ENCODE measurements at regions not wholly inside any gene's neighbourhood (a gene's known extent, or its start where the extent isn't known, plus 50 kb on each side); places are given as distances from the start of the nearest gene placed in this dataset.
A peak's percentile ranks its signal among the peaks of the same experiment; 100 is the strongest.
"Not testable (repeated sequence)": the region's sequence is repeated elsewhere in the genome, so short reads cannot be mapped to it uniquely, and the experiment has no call there.

- peak; percentile 16 for DNase-seq (ENCODE audit: low spot score)
Measured at GRCh38 chr5:38148021-38148625, 110.2 kb upstream of the EGFLAM start.

GRCh38 chr5:38143384-38143783 is 115.0 kb upstream of the EGFLAM start:
- no peak for DNase-seq (ENCODE audit: low spot score)

- DNase-seq (ENCODE audit: low spot score), result no peak
Measured at GRCh38 chr5:38141665-38142064, 116.7 kb upstream of the EGFLAM start.

- DNase-seq (ENCODE audit: low spot score), result no peak
Measured at GRCh38 chr5:38138574-38138973, 119.8 kb upstream of the EGFLAM start.

GRCh38 chr5:38135486-38136039 is 122.8 kb upstream of the EGFLAM start:
- DNase-seq (ENCODE audit: low spot score), result no peak

GRCh38 chr5:38134810-38135209 is 123.5 kb upstream of the EGFLAM start:
- DNase-seq (ENCODE audit: low spot score), result no peak

GRCh38 chr5:38134294-38134693 is 124.1 kb upstream of the EGFLAM start:
- DNase-seq (ENCODE audit: low spot score), result not testable (repeated sequence)

GRCh38 chr5:38131686-38132085 is 126.7 kb upstream of the EGFLAM start:
- no peak for DNase-seq (ENCODE audit: low spot score)

GRCh38 chr5:38124321-38124720 is 134.0 kb upstream of the EGFLAM start:
- DNase-seq (ENCODE audit: low spot score), result no peak

- DNase-seq (ENCODE audit: low spot score), result no peak
Measured at GRCh38 chr5:38121420-38121819, 136.9 kb upstream of the EGFLAM start.

- DNase-seq (ENCODE audit: low spot score), result no peak
Measured at GRCh38 chr5:38119836-38120235, 138.5 kb upstream of the EGFLAM start.

- DNase-seq (ENCODE audit: low spot score), result no peak
Measured at GRCh38 chr5:38117784-38118479, 140.4 kb upstream of the EGFLAM start.

GRCh38 chr5:38115318-38115827 is 143.0 kb upstream of the EGFLAM start:
- no peak for DNase-seq (ENCODE audit: low spot score)

GRCh38 chr5:38113880-38114279 is 144.5 kb upstream of the EGFLAM start:
- DNase-seq (ENCODE audit: low spot score), result no peak

GRCh38 chr5:38113456-38113855 is 144.9 kb upstream of the EGFLAM start:
- no peak for DNase-seq (ENCODE audit: low spot score)

- no peak for DNase-seq (ENCODE audit: low spot score)
Measured at GRCh38 chr5:38112938-38113337, 145.4 kb upstream of the EGFLAM start.

- DNase-seq (ENCODE audit: low spot score), result no peak
Measured at GRCh38 chr5:38110130-38110529, 148.2 kb upstream of the EGFLAM start.

GRCh38 chr5:38107096-38107495 is 151.3 kb upstream of the EGFLAM start:
- no peak for DNase-seq (ENCODE audit: low spot score)

GRCh38 chr5:38105801-38106200 is 152.6 kb upstream of the EGFLAM start:
- DNase-seq (ENCODE audit: low spot score), result no peak

- DNase-seq (ENCODE audit: low spot score), result no peak
Measured at GRCh38 chr5:38105231-38105570, 153.2 kb upstream of the EGFLAM start.

- DNase-seq (ENCODE audit: low spot score), result peak; percentile 59
Measured at GRCh38 chr5:38104497-38105230, 153.7 kb upstream of the EGFLAM start.

GRCh38 chr5:38101897-38102296 is 156.5 kb upstream of the EGFLAM start:
- no peak for DNase-seq (ENCODE audit: low spot score)
